AG08396 (cell line): ENCODE measurements at regions not wholly inside any gene's neighbourhood (a gene's known extent, or its start where the extent isn't known, plus 50 kb on each side); places are given as distances from the start of the nearest gene placed in this dataset.

Experiments used
- DNase-seq: peaks from one replicate; pipeline ENCODE4 v3.0.0; 2012; ENCODE audit warnings: low spot score, mixed read lengths

GRCh38 chr12:124428792-124429281 is 133.9 kb downstream of the RFLNA start:
- DNase-seq, result peak; percentile 49

DNA sequence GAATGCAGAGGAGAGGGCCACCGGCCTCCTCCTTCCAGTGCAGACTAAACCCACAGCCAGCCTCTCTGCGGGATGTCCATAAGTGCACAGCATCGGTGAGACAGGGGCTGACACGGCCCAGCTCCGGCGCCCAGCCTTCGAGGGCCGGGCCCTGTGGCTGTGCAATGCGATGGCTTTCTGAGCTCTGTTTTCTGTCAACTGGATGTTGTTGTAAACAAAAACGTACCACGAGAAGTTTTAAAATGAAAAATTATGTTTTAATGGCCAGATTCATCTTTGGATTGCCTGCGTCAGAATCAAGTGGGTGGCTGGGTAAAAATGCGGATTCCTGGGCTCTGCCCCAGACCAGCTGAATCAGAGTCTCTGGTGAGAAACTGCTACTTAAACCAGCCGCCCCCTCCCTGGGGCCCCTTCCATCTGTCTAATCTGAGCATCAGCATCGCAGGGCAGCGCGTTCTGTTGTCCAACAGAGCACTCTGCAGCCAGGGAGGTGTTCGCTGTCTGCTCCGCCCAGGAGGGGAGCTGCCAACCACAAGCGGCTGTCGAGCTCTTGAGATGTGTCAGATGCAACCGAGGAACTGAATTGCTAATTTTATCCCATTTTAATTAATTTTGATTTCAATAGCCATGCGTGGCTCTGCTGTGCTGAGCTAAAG is 133.4 kb downstream of the RFLNA start:
- peak; percentile 70 for DNase-seq

- no peak for DNase-seq
These were observed 132.0 kb downstream of the RFLNA start for GRCh38 chr12:124426594-124427555.

GRCh38 chr12:124425667-124426066 is 130.8 kb downstream of the RFLNA start:
- DNase-seq, result no peak

DNA sequence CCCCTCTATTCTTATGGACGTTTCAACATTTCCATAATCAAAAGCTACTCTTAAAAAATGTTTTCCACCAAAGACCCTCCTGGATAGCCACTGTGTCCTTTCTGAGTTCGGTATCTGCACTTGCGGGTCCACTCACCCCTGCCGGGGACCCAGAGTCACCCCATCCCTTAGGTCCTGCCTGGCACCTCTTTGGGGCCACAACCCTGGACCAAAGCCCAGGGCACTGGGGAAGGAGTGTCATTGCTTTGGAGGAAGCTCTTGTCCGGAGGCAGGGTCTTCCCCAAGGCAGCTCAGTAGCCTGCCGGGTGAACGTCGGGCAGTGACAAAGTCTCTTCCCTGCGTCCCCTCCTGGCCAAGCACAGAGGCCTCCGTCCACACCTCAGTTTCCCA is 129.6 kb downstream of the RFLNA start:
- DNase-seq, result no peak

GRCh38 chr12:124423761-124424515 is 129.0 kb downstream of the RFLNA start:
- no peak for DNase-seq

DNA sequence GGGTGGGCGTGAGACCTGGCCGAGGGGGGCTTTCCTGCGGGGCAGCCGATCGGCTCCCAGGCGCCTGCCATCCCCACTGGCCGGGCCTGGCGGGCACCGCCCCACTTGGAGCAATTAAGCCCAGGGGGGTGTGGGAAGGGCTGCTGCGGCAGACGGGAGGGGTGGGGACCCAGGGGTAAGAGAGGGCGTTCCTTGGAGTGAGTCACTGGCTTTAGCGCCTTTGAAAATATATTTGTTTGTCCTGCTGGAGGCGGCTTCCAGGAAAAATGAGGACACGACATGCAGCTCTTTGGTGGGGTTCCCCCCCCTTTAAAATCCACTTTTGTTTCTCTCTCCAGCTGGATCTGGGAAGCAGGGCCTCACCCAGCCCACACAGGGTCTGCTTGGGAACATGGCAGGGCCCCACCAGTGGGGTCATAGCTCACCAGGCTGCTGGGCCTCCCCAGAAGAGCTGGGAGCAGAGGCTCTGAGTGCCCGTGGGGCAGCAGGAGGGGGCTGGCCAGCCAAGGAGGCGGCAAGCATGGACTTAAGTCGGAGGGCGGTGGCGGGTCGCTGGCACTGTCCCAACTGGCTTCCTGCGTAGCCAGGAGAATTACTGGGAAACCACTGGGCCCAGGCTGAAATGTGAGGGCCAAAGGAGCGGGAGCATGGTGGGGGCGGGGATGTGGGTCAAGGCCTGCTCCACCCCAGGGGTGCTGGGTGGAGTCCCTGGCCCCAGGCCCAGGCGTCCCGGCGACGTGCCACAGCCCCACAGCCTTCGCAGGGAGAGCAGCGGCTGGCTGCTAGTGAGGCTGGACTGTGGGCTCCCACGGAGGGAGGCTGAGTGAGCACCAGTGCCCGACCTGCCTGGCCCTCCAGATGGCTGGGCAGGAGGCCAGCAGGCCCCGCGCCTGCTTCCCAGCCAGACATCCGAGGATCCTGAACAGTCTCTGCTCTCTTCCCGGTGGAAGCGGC is 128.0 kb downstream of the RFLNA start:
- peak; percentile 96 for DNase-seq

- peak; percentile 35 for DNase-seq
These were observed 127.3 kb downstream of the RFLNA start for GRCh38 chr12:124422142-124422569.

DNA sequence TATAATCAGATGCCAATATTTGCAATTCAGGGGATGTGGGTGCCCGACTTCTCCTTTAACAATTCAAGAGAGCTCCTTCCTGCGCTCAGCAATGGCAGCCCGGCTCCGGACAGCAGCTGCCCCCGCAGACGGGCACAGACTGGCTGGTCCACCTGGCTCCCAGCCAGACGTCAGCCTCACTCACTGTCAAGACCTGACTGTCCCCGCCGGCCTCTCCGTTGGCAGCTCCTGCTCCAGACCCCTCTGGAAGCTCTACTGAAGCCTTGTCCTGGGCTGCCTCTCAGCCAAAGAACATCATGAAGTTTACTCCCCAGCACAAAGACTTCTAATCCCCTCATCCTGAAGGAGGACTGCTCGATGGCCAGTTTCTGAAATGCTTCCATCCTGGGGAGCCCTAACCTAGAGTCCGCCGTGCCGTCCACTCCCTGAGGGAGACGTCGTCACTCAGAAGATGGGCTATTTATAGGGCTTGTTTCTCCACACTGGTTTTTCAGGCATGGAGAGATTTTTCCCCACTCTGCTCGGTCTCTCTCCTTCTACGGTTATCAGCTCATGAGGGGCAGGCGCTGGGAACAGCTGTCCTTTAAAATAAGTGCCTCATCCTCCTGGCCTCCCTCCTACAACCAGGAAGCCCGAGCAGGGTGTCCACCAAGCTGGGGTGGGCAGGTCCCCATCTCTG is 126.2 kb downstream of the RFLNA start:
- no peak for DNase-seq

GRCh38 chr12:124420041-124420995 is 125.4 kb downstream of the RFLNA start:
- DNase-seq, result no peak

- DNase-seq, result no peak
These were observed 124.6 kb downstream of the RFLNA start for GRCh38 chr12:124419292-124420040.

GRCh38 chr12:124418791-124419190 is 123.9 kb downstream of the RFLNA start:
- no peak for DNase-seq

DNA sequence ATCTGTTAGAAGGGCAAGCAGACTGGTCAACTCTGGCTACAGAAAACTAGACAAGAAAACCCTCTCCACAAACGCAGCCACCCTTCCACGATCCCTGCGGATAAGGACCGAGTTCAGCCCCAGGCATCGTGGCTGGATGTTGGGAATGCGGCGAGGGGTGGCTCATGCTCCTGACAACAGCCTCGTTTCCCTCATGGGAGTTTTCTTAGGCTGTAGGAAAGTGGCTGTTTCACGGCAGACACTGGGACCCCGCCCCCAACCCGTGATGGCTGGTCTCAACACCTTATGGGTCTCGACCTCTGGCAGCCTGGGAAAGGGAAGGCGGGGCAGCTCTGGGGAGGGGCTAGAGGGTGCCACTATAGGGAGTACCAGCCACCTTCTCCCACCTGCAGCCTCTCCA is 123.3 kb downstream of the RFLNA start:
- no peak for DNase-seq

GRCh38 chr12:124416516-124417395 is 121.9 kb downstream of the RFLNA start:
- DNase-seq, result no peak

- DNase-seq, result no peak
These were observed 120.2 kb downstream of the RFLNA start for GRCh38 chr12:124415064-124415463.

GRCh38 chr12:124413915-124414314 is 119.0 kb downstream of the RFLNA start:
- DNase-seq, result no peak

- no peak for DNase-seq
These were observed 118.5 kb downstream of the RFLNA start for GRCh38 chr12:124413401-124413800.

- no peak for DNase-seq
These were observed 117.7 kb downstream of the RFLNA start for GRCh38 chr12:124412646-124413015.
